ENCODE measurements at regions not wholly inside any gene's neighbourhood (a gene's known extent, or its start where the extent isn't known, plus 50 kb on each side); places are given as distances from the start of the nearest gene placed in this dataset.

DNA sequence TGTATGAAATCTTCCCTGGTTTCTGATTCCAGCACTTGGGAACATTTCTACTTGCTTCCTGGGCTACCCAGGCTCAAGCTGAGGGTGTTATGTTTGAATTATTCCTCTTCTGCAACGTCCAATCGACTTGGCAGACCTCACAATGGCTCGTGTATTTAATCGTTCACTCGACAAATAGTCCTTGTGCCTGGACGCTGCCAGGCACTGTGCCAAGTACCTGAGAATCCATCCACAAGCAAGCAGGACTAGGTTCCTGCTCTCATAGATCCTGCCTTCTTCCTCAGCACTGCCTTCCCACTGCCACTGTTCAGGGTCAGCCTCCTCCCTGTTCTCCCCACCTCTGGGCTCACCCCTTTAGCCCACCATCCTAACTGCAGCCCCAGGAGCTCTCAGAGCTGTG is 113.3 kb downstream of the EFNB1 start:
- no peak overlapping the region for H3K27ac Mint-ChIP-seq
- CTCF ChIA-PET: no interaction called here
- no peaks in the 10 kb centered on the region for H3K36me3 Mint-ChIP-seq
- no peak for DNase-seq
- H3K4me1 Mint-ChIP-seq: no peaks in the 10 kb centered on the region
- no peaks in the 10 kb centered on the region for H3K27me3 Mint-ChIP-seq
- H3K9me3 Mint-ChIP-seq (ENCODE audit: low read depth): no peaks in the 10 kb centered on the region
- ATAC-seq: no peak
- no peak overlapping the region for H3K4me3 Mint-ChIP-seq

DNA sequence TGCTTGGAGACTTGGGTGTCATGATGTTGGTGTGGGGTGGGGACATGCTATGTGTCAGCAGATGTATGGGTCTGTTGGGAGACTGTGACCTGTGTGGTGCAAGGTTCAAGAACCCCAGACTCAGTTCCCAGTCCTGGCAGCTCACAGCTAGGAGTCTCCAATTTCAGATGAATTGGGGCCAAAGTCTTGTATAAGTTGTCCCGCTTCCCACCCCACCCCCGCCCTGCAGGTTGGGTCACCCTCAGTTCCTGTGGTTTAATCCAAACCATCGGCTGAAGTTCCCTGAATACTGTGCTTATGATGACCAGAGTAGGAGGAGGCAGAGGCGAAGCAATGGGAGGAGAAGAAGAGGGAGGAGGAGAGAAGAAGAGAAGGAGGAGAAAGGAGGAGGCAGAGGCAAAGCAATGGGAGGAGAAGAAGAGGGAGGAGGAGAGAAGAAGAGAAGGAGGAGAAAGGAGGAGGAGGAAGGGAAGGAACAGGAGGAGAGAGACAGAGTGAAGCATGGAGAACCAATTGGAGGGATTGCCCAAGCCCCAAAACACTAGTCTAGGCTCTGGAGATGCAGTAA is 112.6 kb downstream of the EFNB1 start:
- CTCF ChIA-PET: no interaction called here
- no peak for DNase-seq
- no peaks in the 10 kb centered on the region for H3K4me1 Mint-ChIP-seq

DNA sequence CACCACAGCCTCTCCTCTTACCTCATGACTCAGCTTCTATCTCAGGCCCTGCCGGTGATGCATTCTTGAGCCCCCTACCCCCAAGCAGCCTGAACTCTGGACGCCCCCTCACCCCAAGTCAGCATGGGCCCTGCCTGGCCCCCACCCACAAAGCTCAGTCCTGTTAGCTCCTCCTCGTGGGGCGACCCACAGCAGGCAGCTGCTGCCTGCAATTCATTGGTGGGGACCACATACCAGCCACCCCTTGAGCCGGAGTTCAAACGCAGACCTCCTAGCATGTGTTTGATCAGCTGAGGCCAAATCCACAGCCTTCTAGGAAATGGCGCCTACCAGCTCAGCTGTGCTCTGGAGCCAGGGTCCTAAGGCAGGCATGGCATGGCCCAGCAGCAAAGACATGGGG is 111.8 kb downstream of the EFNB1 start:
- no peak for DNase-seq
- Mint-ChIP-seq H3K36me3 (no peaks in the 10 kb centered on the region), H3K9me3 (ENCODE audit: low read depth) (no peaks in the 10 kb centered on the region), H3K27me3 (no peaks in the 10 kb centered on the region), H3K4me3 (no peak overlapping the region), H3K4me1 (no peaks in the 10 kb centered on the region), H3K27ac (no peak overlapping the region)
- ATAC-seq: no peak
- CTCF ChIA-PET: no interaction called here

More for the DNA sequence above, 112.6 kb downstream of the EFNB1 start:
- H3K9me3 Mint-ChIP-seq (ENCODE audit: low read depth): no peaks in the 10 kb centered on the region
- no peaks in the 10 kb centered on the region for H3K27me3 Mint-ChIP-seq
- ATAC-seq: no peak
- H3K27ac Mint-ChIP-seq: no peak overlapping the region
- H3K36me3 Mint-ChIP-seq: no peaks in the 10 kb centered on the region
- no peak overlapping the region for H3K4me3 Mint-ChIP-seq

DNA sequence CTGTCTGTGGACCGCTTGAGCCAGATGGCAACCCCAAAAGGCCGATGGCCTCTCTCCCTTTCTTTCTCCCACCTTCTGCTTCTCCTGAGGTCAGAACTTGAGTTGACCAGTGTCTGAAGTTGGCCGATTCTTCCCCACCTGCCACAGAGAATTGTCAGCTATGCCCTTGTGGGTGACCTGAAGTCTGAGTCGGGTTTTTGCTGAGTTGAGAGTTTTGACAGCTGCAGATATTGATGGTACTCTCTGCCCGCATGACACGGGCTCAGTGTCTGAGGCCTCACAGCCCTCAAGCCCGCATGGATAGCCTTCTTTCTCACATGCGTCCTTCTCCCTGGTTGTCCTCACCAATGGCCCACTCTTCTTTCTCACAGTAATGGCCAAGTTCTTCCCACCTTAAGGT is 111.0 kb downstream of the EFNB1 start:
- Mint-ChIP-seq H3K36me3 (no peaks in the 10 kb centered on the region), H3K9me3 (ENCODE audit: low read depth) (no peaks in the 10 kb centered on the region), H3K27me3 (no peaks in the 10 kb centered on the region), H3K4me1 (no peaks in the 10 kb centered on the region), H3K27ac (no peak overlapping the region), H3K4me3 (no peak overlapping the region)
- CTCF ChIA-PET: no interaction called here
- no peak for ATAC-seq
- no peak for DNase-seq

DNA sequence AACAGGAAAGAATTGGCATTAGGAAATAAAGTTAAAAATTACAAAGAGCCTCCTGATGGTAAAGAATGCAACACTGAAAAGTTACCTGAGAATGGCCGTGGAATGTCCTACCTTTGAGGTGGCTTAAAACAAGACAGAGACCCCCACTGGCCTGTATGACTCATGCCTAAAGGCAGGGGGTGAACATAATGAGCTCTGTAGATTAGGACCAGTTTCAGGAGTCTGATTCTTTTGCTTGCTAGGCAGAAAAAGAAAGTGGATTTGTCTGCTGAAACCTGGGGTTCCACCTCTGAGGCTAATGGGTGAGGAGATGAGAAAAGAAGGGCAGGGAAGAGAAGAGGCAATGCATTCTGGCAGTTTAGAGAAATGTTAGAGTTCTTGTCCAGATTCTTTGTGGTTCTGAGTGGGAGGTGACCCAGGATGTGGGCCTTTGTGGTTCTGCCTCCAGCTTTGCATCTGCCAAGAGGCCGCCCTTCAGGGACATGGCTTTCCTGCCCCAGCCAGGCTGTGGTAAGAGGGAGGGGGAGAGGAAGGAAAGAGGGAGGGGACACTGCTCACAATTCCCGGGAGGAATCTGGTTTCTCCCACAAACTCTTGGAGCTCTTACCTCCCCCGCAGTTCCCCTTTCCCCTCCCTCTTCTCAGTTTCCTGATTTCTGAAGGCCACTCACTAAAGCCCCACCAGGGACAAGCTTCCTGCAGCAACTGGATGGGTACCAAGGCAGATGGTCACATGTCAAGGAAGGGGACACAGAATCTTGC is 109.6 kb downstream of the EFNB1 start:
- H3K9me3 Mint-ChIP-seq (ENCODE audit: low read depth): no peaks in the 10 kb centered on the region
- H3K4me3 Mint-ChIP-seq: no peak overlapping the region
- DNase-seq (no peak), ATAC-seq (no peak)
- no peaks in the 10 kb centered on the region for H3K27me3 Mint-ChIP-seq
- H3K36me3 Mint-ChIP-seq: no peaks in the 10 kb centered on the region
- no peak overlapping the region for H3K27ac Mint-ChIP-seq
- no peaks in the 10 kb centered on the region for H3K4me1 Mint-ChIP-seq
- CTCF ChIA-PET: no interaction called here

DNA sequence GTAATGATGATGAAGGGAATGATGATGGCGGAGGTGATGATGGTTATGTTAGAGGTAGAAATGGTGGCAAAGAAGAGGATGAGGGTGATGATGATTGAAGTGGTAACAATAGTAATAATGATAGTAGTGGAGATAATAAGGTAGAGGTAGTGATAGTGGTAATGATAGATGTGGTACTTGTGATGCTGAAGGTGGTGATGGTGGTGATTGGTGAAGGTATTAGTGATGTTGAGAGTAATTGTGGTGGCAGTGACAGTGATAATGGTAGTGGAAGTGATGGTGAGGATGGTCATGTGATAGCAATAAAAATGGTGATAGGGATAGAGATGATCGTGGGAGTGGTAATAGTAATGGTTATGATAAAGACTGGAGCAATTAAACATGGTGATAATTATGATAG is 108.8 kb downstream of the EFNB1 start:
- ATAC-seq: no peak
- Mint-ChIP-seq H3K4me3 (no peak overlapping the region), H3K36me3 (no peaks in the 10 kb centered on the region), H3K27me3 (no peaks in the 10 kb centered on the region), H3K4me1 (no peaks in the 10 kb centered on the region), H3K27ac (no peak overlapping the region), H3K9me3 (ENCODE audit: low read depth) (no peaks in the 10 kb centered on the region)
- DNase-seq: no peak
- CTCF ChIA-PET: no interaction called here

DNA sequence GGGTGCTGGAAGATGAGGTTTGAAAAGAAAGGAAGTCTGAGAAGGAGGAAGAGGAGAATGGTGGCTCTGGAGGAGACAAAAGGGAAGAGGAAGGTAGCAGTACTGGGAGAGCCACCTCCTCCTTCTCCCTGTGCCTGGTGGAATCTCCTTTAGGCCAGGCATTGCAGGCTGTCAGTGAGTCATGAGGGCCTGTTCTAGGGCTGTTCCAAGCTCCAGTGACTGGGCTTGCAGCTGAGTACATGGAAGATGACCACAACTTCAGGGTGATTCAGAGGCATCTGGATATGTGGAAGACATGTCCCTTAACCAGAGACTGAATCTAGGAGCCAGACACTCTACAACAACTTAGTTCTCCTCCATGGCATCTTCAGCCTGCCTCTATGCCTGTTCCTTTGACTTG is 107.8 kb downstream of the EFNB1 start:
- DNase-seq: no peak
- no peak overlapping the region for H3K4me3 Mint-ChIP-seq
- H3K27me3 Mint-ChIP-seq: no peaks in the 10 kb centered on the region
- H3K27ac Mint-ChIP-seq: no peak overlapping the region
- no peaks in the 10 kb centered on the region for H3K36me3 Mint-ChIP-seq
- CTCF ChIA-PET: no interaction called here
- H3K9me3 Mint-ChIP-seq (ENCODE audit: low read depth): no peaks in the 10 kb centered on the region
- ATAC-seq: no peak
- H3K4me1 Mint-ChIP-seq: no peaks in the 10 kb centered on the region

DNA sequence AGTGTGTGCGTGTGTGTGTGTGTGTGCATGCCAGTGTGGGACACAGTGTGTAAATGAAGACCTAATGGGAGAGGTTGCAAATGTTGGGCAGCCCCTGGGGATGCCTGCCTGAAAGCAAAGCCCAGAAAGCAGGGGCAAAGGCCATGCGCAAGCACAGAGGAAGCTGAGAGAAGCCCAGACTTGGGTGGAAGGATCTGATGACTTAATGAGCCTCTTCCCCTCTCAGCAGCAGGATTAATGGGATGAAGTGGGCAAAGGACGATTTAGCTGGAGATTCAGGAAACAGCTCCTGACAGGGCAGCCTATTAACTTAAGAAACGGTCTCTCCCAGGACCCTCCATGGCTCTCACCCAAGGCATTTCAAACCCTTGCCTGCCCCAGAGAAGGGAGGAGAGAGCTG is 107.3 kb downstream of the EFNB1 start:
- CTCF ChIA-PET: no interaction called here
- Mint-ChIP-seq H3K36me3 (no peaks in the 10 kb centered on the region), H3K4me3 (no peak overlapping the region), H3K27ac (no peak overlapping the region), H3K4me1 (no peaks in the 10 kb centered on the region), H3K9me3 (ENCODE audit: low read depth) (no peaks in the 10 kb centered on the region), H3K27me3 (no peaks in the 10 kb centered on the region)
- ATAC-seq: no peak
- DNase-seq: no peak

DNA sequence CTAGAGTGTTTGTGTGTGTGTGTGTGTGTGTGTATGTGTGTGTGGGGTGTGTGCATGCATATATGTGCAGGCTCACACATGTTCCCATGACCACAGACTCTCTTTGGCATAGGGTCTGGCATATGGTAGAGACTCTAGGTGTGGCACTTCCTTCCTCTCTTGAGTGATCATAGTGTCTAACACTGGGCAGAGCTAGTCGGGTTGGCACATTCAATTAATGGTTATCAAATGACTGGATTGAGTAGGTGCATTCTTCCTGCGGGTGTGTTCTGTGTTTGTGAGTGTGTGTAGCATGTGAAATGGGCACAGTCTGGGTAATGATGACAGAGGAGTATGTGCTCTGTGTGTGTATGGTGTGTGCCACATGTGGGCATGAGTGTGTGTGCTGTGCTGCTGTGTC is 106.5 kb downstream of the EFNB1 start:
- Mint-ChIP-seq H3K4me3 (no peak overlapping the region), H3K27ac (no peak overlapping the region), H3K9me3 (ENCODE audit: low read depth) (no peaks in the 10 kb centered on the region), H3K27me3 (no peaks in the 10 kb centered on the region), H3K4me1 (no peaks in the 10 kb centered on the region), H3K36me3 (no peaks in the 10 kb centered on the region)
- CTCF ChIA-PET: no interaction called here
- DNase-seq (no peak), ATAC-seq (no peak)

DNA sequence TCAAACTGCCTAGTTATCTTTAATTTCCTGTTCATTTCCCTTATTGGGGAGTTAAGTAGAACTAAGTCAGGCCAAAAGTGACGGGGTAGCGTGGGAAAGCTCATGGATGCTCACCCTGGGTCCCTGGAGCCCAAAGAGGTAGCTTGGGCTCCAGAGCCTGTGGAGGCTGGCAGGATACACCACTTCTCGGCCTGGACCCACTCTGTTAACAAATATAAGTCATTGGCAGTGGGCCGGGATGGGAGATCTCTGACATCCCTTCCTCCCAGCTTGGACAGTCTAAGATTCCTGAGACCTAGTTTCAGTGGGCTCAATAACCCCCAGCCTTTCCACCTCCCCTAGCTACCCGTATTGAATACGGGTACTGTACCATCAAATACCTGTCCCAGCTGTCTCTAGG is 106.1 kb downstream of the EFNB1 start:
- H3K9me3 Mint-ChIP-seq (ENCODE audit: low read depth): no peaks in the 10 kb centered on the region
- ATAC-seq: no peak
- no peak overlapping the region for H3K27ac Mint-ChIP-seq
- H3K4me1 Mint-ChIP-seq: no peaks in the 10 kb centered on the region
- no peak overlapping the region for H3K4me3 Mint-ChIP-seq
- no peak for DNase-seq
- H3K27me3 Mint-ChIP-seq: no peaks in the 10 kb centered on the region
- CTCF ChIA-PET: no interaction called here
- no peaks in the 10 kb centered on the region for H3K36me3 Mint-ChIP-seq

DNA sequence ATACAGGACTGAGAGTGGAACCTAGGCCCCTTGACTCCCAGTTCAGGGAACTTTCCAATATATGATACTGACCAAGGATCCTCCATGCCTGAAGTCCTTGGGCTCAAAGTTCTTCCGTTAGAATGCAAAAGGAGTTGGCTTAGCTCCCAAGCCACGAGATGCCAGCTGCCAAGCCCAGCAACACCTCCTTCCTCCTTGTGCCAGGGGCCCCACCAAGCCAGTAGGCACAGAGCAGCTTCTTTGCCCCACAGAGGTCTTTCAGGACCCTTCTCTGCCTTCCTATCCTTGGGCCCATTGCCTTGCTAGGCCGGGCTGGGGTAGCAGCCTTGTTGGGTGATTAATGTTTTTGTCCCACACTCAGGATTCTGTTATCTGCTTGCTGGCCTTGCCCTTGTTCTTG is 105.6 kb downstream of the EFNB1 start:
- DNase-seq (no peak), ATAC-seq (no peak)
- no peaks in the 10 kb centered on the region for H3K4me1 Mint-ChIP-seq
- H3K27ac Mint-ChIP-seq: no peak overlapping the region
- H3K36me3 Mint-ChIP-seq: no peaks in the 10 kb centered on the region
- H3K4me3 Mint-ChIP-seq: no peak overlapping the region
- H3K9me3 Mint-ChIP-seq (ENCODE audit: low read depth): no peaks in the 10 kb centered on the region
- CTCF ChIA-PET: no interaction called here
- H3K27me3 Mint-ChIP-seq: no peaks in the 10 kb centered on the region

DNA sequence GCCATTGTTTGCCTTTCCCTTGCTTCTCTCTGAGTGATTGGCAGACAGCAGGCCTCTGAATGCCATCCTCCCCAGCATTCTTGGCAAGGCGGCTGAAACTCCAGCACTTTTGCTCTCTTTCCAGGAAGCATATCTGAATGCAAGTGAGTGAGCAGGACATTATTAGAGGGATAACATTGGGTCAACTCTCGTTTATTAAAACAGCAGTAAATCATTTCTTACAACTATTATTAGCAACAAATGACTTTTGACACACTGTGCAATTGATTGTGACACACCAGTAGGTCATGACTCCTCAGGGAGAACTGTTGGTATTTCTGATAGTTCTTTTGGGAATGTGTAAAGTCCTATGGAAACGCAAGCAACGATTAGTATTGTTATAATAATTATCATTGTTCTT is 103.8 kb downstream of the EFNB1 start:
- Mint-ChIP-seq H3K36me3 (no peaks in the 10 kb centered on the region), H3K27me3 (no peaks in the 10 kb centered on the region), H3K9me3 (ENCODE audit: low read depth) (no peaks in the 10 kb centered on the region), H3K27ac (no peak overlapping the region), H3K4me1 (no peaks in the 10 kb centered on the region), H3K4me3 (no peak overlapping the region)
- CTCF ChIA-PET: no interaction called here
- ATAC-seq (no peak), DNase-seq (no peak)

DNA sequence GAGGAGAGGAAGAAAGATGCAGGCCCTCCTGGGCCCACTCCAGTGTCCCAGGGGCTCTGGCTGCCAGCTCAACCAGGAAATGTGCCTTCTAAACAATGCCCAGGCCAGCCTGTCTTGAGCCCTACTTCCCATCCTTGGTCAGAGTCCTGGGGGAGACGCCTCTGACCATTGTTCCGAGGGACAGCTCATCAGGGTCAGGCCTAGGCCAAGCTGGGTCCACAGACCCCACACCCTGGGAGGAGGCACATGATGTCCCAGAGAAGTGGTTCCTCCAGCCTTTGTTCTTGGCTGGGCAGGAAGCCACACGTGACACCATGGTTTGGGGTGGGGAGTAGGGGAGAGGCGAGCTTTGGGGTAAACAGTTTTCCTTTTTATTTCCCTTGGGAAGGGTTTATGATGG is 102.5 kb downstream of the EFNB1 start:
- CTCF ChIA-PET: no interaction called here
- Mint-ChIP-seq H3K4me1 (no peaks in the 10 kb centered on the region), H3K36me3 (no peaks in the 10 kb centered on the region), H3K27me3 (no peaks in the 10 kb centered on the region), H3K9me3 (ENCODE audit: low read depth) (no peaks in the 10 kb centered on the region), H3K4me3 (no peak overlapping the region), H3K27ac (no peak overlapping the region)
- no peak for DNase-seq
- no peak for ATAC-seq

DNA sequence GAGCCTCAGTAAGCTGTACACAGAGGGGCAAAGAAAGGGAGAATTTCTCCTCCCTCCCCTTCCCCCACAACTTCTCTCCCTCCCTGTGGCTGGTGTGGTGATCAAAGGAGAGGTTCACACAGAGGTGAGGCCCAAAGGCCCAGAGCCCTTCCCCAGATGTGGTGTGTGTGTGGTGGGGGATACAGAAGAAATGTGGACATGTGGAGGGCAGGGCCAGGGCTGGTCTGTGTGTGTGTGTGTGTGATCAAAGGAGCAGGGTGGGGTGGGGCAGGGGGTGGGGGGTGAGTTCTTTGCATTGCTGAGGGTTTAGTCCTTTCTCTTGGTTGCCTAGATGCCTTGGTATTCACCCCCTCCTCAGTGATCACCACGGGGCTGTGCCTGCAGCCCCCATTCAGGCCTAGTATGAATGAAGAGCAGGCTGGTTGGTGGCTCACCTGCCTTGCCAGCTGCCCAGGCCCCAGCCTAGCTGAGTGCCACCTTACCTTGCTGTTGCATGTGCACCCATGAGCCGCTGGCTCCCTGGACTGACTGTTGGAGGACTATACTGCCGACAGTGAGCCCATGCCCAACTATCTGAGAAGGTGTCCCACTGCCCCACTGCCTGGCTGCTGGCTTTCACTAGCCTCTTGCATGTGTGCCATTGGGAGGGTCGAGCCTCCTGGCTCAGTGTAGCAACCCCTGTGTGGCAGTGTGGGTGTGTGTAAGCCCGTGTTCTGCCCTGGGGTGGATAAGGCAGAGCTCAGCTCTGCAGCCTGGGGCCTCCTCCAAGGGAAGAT is 101.9 kb downstream of the EFNB1 start:
- ATAC-seq (no peak), DNase-seq (no peak)
- CTCF ChIA-PET: no interaction called here
- Mint-ChIP-seq H3K4me3 (no peak overlapping the region), H3K4me1 (no peaks in the 10 kb centered on the region), H3K27ac (no peak overlapping the region), H3K36me3 (no peaks in the 10 kb centered on the region), H3K27me3 (no peaks in the 10 kb centered on the region), H3K9me3 (ENCODE audit: low read depth) (no peaks in the 10 kb centered on the region)

All from activated CD8-positive, alpha-beta memory T cell treated with anti-CD3 and anti-CD28 coated beads, Interleukin-2, amount 10 ng/mL, durations not matched to agents 7 days and 5 days (primary cell).